ENCODE measurements at regions not wholly inside any gene's neighbourhood (a gene's known extent, or its start where the extent isn't known, plus 50 kb on each side); places are given as distances from the start of the nearest gene placed in this dataset.

DNA sequence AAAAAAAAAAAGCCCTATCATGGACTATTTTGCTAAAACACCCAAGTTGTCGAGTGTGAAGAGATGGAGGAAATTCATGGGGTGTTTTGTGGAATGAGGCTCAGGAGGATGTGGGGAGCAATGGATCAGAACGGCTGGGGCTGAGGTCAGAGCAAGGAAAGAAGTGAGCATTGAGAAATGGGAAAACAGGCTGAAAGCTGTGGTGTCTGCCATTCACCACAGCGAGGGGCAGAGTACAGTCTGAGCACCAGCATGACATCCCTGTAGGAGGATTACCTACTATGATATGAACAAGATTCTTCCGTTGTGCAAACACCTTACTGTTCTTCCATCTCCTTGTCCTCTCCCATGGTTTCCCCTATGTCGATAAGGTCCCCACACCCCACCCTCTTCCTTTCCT, 193.1 kb downstream of the TMEM114 start:
- TF ChIP-seq, protein P1, sequence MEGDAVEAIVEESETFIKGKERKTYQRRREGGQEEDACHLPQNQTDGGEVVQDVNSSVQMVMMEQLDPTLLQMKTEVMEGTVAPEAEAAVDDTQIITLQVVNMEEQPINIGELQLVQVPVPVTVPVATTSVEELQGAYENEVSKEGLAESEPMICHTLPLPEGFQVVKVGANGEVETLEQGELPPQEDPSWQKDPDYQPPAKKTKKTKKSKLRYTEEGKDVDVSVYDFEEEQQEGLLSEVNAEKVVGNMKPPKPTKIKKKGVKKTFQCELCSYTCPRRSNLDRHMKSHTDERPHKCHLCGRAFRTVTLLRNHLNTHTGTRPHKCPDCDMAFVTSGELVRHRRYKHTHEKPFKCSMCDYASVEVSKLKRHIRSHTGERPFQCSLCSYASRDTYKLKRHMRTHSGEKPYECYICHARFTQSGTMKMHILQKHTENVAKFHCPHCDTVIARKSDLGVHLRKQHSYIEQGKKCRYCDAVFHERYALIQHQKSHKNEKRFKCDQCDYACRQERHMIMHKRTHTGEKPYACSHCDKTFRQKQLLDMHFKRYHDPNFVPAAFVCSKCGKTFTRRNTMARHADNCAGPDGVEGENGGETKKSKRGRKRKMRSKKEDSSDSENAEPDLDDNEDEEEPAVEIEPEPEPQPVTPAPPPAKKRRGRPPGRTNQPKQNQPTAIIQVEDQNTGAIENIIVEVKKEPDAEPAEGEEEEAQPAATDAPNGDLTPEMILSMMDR (IDR thresholded peaks at IDR 0.05; ENCODE audit: unreplicated experiment): no peak
- H3K4me1 Mint-ChIP-seq (ENCODE audit: unreplicated experiment): no peaks in the 10 kb centered on the region
- DNase-seq (ENCODE audit: low spot score): no peak
- H3K4me3 Mint-ChIP-seq (ENCODE audit: unreplicated experiment): no peak overlapping the region
- peaks cover 1% of the 10 kb centered on the region for H3K27me3 Mint-ChIP-seq (ENCODE audit: unreplicated experiment)
- no peaks in the 10 kb centered on the region for H3K9me3 Mint-ChIP-seq (ENCODE audit: unreplicated experiment)
- no peak overlapping the region for H3K27ac Mint-ChIP-seq (ENCODE audit: unreplicated experiment)
- H3K36me3 Mint-ChIP-seq (ENCODE audit: low read depth, unreplicated experiment): no peaks in the 10 kb centered on the region

DNA sequence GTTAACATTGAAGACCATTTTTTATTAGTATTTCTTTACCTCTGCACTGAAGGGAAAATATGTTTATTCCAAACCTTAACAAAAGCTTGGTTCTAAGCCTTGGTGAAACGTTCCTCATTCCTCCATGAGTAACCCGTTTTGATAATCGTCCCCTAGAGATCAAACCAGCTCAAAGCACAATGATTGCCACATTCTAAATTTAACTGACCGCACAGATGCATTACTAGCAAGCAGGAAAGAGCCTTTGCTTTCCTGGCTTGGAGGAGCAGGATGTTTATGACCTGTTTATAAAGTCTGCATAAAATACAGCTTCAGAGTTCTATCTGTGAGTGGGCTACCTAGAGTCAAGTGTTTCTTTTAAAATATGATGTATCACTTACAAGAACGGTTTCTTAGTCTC, 193.8 kb downstream of the TMEM114 start:
- Mint-ChIP-seq H3K27me3 (ENCODE audit: unreplicated experiment) (peaks cover 1% of the 10 kb centered on the region), H3K4me1 (ENCODE audit: unreplicated experiment) (no peaks in the 10 kb centered on the region), H3K9me3 (ENCODE audit: unreplicated experiment) (no peaks in the 10 kb centered on the region), H3K4me3 (ENCODE audit: unreplicated experiment) (no peak overlapping the region), H3K27ac (ENCODE audit: unreplicated experiment) (no peak overlapping the region), H3K36me3 (ENCODE audit: low read depth, unreplicated experiment) (no peaks in the 10 kb centered on the region)
- TF ChIP-seq, protein P1 (IDR thresholded peaks at IDR 0.05; ENCODE audit: unreplicated experiment): no peak
- no peak for DNase-seq (ENCODE audit: low spot score)

DNA sequence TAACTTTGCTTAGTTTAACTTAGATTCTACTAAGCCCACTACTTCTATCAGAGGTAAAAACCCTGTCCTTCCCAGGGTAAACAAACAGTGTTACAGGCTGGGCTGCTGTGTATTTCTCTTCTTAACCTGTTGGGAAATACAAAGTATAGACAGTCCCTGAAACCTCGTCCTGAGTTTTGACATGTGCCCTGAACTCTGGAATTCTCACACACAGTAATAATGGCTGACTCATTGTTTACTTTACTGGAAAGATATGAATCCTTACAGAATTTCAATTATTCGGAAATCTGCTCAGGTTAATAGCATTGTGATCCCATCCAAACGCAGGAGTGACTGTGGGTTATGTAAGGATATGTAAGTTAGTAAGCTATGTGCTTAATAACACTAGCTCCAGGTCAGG, 199.1 kb downstream of the TMEM114 start:
- DNase-seq (ENCODE audit: low spot score): no peak
- Mint-ChIP-seq H3K9me3 (ENCODE audit: unreplicated experiment) (no peaks in the 10 kb centered on the region), H3K4me1 (ENCODE audit: unreplicated experiment) (no peaks in the 10 kb centered on the region), H3K27ac (ENCODE audit: unreplicated experiment) (no peak overlapping the region), H3K36me3 (ENCODE audit: low read depth, unreplicated experiment) (no peaks in the 10 kb centered on the region), H3K4me3 (ENCODE audit: unreplicated experiment) (no peak overlapping the region), H3K27me3 (ENCODE audit: unreplicated experiment) (peaks cover 4% of the 10 kb centered on the region)
- TF ChIP-seq, protein P1 (IDR thresholded peaks at IDR 0.05; ENCODE audit: unreplicated experiment): no peak

DNA sequence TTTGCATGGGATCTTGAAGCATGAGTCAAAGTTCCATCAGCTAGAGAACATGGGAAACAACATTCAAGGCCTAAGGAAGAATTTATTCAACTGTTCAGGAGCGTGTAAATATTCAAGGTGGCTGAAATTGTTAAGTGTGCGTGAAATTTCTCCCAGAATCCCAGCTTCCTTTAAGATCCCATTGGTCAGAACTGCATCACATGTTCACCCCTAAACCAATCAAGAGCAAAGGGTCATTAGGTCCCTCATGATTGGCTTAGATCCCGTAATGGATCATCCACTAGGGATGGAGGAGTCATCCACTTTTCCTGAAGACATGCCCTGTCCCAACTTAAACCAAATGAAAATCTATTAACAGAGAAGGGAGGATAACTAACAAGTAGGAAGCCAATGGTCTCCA, 201.6 kb downstream of the TMEM114 start:
- Mint-ChIP-seq H3K4me3 (ENCODE audit: unreplicated experiment) (no peak overlapping the region), H3K4me1 (ENCODE audit: unreplicated experiment) (no peaks in the 10 kb centered on the region), H3K9me3 (ENCODE audit: unreplicated experiment) (no peaks in the 10 kb centered on the region), H3K36me3 (ENCODE audit: low read depth, unreplicated experiment) (no peaks in the 10 kb centered on the region), H3K27me3 (ENCODE audit: unreplicated experiment) (peaks cover 5% of the 10 kb centered on the region), H3K27ac (ENCODE audit: unreplicated experiment) (no peak overlapping the region)
- DNase-seq (ENCODE audit: low spot score): no peak
- TF ChIP-seq, protein P1 (IDR thresholded peaks at IDR 0.05; ENCODE audit: unreplicated experiment): no peak

DNA sequence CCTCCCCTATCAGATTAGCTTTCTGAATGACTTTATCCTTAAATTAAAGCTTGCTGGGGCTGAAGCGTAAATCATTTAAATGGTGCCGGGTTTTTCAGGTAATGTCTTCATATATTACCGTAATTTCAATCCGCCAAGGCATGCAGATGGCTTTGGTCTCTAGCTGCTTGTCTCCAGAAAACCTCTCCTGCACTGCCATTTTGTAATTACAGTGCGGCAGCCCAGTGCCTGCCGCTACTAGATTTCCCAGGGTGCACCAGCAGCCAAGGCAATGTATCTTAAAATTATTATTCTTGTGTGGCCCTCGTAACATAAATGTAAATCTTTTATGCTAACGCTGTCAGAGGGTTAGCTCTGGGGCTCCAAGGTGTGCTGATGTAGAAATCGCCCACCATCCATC, 208.5 kb downstream of the TMEM114 start:
- DNase-seq (ENCODE audit: low spot score): no peak
- TF ChIP-seq, protein P1 (IDR thresholded peaks at IDR 0.05; ENCODE audit: unreplicated experiment): no peak
- H3K4me3 Mint-ChIP-seq (ENCODE audit: unreplicated experiment): no peak overlapping the region
- no peak overlapping the region for H3K27ac Mint-ChIP-seq (ENCODE audit: unreplicated experiment)
- no peaks in the 10 kb centered on the region for H3K9me3 Mint-ChIP-seq (ENCODE audit: unreplicated experiment)
- H3K4me1 Mint-ChIP-seq (ENCODE audit: unreplicated experiment): no peaks in the 10 kb centered on the region
- H3K36me3 Mint-ChIP-seq (ENCODE audit: low read depth, unreplicated experiment): no peaks in the 10 kb centered on the region
- H3K27me3 Mint-ChIP-seq (ENCODE audit: unreplicated experiment): peaks cover 3% of the 10 kb centered on the region

All from endothelial cell (in vitro differentiated cells).